Sigmoid colon (tissue), 6 donors: ENCODE measurements at regions not wholly inside any gene's neighbourhood (a gene's known extent, or its start where the extent isn't known, plus 50 kb on each side); places are given as distances from the start of the nearest gene placed in this dataset.
"Not testable (repeated sequence)": the region's sequence is repeated elsewhere in the genome, so short reads cannot be mapped to it uniquely, and the experiment has no call there.

ENCODE experiments used
- DNase-seq: peaks from one replicate; pipeline ENCODE4 v3.0.0-alpha.2; 2019
- H3K27ac ChIP-seq, 4 donors: fragments of 200-600 bp; sonication (generic); one replicate each; pipeline ENCODE4 v1.5.1; 2016 to 2019; ENCODE audit warnings: mild to moderate bottlenecking in 1 of 4
- H3K27me3 ChIP-seq, 3 donors: fragments of 200-600 bp; sonication (generic); one replicate each; pipeline ENCODE4 v1.5.1; 2019; ENCODE audit warnings: mild to moderate bottlenecking in 1 of 3
- H3K36me3 ChIP-seq, 4 donors: fragments of 200-600 bp; sonication (generic); one replicate each; pipeline ENCODE4 v1.5.1; 2016 to 2019
- H3K4me1 ChIP-seq, 4 donors: fragments of 200-600 bp; sonication (generic); one replicate each; pipeline ENCODE4 v1.5.1; 2017 to 2019
- H3K4me3 ChIP-seq, 4 donors: fragments of 200-600 bp; sonication (generic); one replicate each; pipeline ENCODE4 v1.5.1; 2017 to 2019; ENCODE audit warnings: mild to moderate bottlenecking in 2 of 4, moderate library complexity in 1 of 4
- H3K9me3 ChIP-seq, 4 donors: fragments of 200-600 bp in 3 of 4; sonication (generic) in 3 of 4; one replicate each; pipeline versions ENCODE4 v1.5.1 to v1.6.1; 2013 to 2019
- EP300 ChIP-seq, 4 donors: sonication (generic); formaldehyde crosslinking; IDR thresholded peaks; one replicate each; pipeline ENCODE4 v1.6.1; 2017; ENCODE audit warnings: antibody characterized with exemption in 4 of 4
- POLR2A ChIP-seq, 2 donors: fragments of 450-650 bp; IDR thresholded peaks; one replicate each; pipeline ENCODE4 v1.6.1; 2016; ENCODE audit warnings: antibody characterized with exemption in 2 of 2, mild to moderate bottlenecking in 2 of 2, moderate library complexity in 2 of 2
- POLR2AphosphoS5 ChIP-seq, 4 donors: sonication (generic); formaldehyde crosslinking; IDR thresholded peaks; one replicate each; pipeline ENCODE4 v1.6.1; 2017; ENCODE audit warnings: antibody characterized with exemption in 4 of 4
- WGBS, 2 donors: extraction: QIAGEN DNeasy Blood & Tissue Kit; methylation state at CpG; one replicate each; pipeline ENCODE4 v1.1.7; 2013; 5-methylcytosine and 5-hydroxymethylcytosine counted together
- intact Hi-C: fragments of 100-400 bp; cut with DNase I; formaldehyde crosslinking; loops from one replicate; pipeline ENCODE4 v1.15.1; 2023
- TF ChIP-seq, protein P1 (sequence below), 4 experiments: fragments of 450-650 bp in 3 of 4; fragments of 200-600 bp in 1 of 4; IDR thresholded peaks; one replicate each; pipeline ENCODE4 v1.5.1; 2016 to 2019; ENCODE audit warnings: antibody characterized with exemption in 4 of 4, mild to moderate bottlenecking in 3 of 4, moderate library complexity in 2 of 4
- donor health status: healthy with polysubstance abuse.
- donor health status: healthy.

- no peaks in the 10 kb centered on the region for H3K36me3 ChIP-seq
- no peak for DNase-seq
- TF ChIP-seq, protein P1, sequence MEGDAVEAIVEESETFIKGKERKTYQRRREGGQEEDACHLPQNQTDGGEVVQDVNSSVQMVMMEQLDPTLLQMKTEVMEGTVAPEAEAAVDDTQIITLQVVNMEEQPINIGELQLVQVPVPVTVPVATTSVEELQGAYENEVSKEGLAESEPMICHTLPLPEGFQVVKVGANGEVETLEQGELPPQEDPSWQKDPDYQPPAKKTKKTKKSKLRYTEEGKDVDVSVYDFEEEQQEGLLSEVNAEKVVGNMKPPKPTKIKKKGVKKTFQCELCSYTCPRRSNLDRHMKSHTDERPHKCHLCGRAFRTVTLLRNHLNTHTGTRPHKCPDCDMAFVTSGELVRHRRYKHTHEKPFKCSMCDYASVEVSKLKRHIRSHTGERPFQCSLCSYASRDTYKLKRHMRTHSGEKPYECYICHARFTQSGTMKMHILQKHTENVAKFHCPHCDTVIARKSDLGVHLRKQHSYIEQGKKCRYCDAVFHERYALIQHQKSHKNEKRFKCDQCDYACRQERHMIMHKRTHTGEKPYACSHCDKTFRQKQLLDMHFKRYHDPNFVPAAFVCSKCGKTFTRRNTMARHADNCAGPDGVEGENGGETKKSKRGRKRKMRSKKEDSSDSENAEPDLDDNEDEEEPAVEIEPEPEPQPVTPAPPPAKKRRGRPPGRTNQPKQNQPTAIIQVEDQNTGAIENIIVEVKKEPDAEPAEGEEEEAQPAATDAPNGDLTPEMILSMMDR (IDR thresholded peaks at IDR 0.05), result no peak
- TF ChIP-seq EP300 (IDR thresholded peaks at IDR 0.05), result no peak
- TF ChIP-seq POLR2A (IDR thresholded peaks at IDR 0.05), result no peak
- no peak for TF ChIP-seq POLR2AphosphoS5 (IDR thresholded peaks at IDR 0.05)
- intact Hi-C loops, result no loop called here
- no peaks in the 10 kb centered on the region for H3K4me1 ChIP-seq
- H3K27ac ChIP-seq, result no peak overlapping the region
- no peaks in the 10 kb centered on the region for H3K27me3 ChIP-seq
- H3K4me3 ChIP-seq, result no peak overlapping the region
- no peaks in the 10 kb centered on the region for H3K9me3 ChIP-seq
Observed at GRCh38 chr4:165805406-165805805, 67.6 kb upstream of the TLL1 start.

DNA sequence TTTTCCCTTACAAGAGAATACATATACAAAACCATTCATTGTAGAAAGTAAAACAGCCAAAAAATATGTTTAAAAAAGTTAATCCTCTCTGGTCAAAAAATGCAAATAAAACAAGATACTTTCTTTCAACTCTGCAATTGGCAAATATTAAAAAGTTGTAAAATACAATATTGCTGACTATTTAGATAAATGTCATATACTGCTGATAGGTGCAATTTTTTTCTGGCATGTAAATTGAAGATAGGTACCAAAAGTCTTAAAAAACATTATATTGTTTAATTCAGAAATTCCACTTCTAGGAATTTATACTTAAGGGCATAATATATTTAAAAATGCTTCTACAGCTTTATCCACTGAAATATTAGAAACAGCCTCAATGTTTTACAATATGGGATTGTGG lies 66.4 kb upstream of the TLL1 start:
- H3K4me1 ChIP-seq, result peaks cover 0 to 3% (median 0%) of the 10 kb centered on the region in 4 donors
- no peaks in the 10 kb centered on the region for H3K36me3 ChIP-seq
- no peak overlapping the region for H3K4me3 ChIP-seq
- no peak overlapping the region for H3K27ac ChIP-seq
- H3K27me3 ChIP-seq, result no peaks in the 10 kb centered on the region
- no peaks in the 10 kb centered on the region for H3K9me3 ChIP-seq
- DNase-seq, result no peak
- intact Hi-C loops, result no loop called here
- no peak for TF ChIP-seq POLR2A (IDR thresholded peaks at IDR 0.05)
- no peak for TF ChIP-seq POLR2AphosphoS5 (IDR thresholded peaks at IDR 0.05)
- TF ChIP-seq, protein P1 (IDR thresholded peaks at IDR 0.05), result no peak

GRCh38 chr4:165810726-165811125 lies 62.3 kb upstream of the TLL1 start:
- TF ChIP-seq POLR2A (IDR thresholded peaks at IDR 0.05) (no peak), EP300 (IDR thresholded peaks at IDR 0.05) (no peak), POLR2AphosphoS5 (IDR thresholded peaks at IDR 0.05) (no peak)
- TF ChIP-seq, protein P1 (IDR thresholded peaks at IDR 0.05), result no peak

DNA sequence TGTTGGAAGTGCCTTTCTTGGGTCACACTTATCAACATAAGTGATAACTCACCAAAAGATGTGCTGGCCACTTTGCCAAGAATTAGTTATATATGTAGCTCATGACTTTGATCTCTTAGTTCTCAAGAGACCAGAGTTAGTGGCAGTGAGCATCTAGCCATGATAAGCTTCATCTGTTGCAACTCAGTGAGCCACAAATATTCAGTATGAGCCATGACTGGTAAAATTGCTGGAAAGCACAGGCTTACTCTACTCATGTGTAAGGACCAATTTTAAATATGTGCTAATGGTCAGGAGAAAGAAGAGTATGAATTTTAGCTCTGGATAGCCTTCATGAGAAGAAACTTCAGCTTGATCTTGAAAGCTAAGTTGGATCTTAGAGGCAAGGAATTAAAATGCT lies 59.4 kb upstream of the TLL1 start:
- Histone ChIP-seq H3K4me1 (peaks cover 0 to 19% (median 10%) of the 10 kb centered on the region in 4 donors), H3K27me3 (no peaks in the 10 kb centered on the region), H3K36me3 (no peaks in the 10 kb centered on the region), H3K9me3 (no peaks in the 10 kb centered on the region), H3K27ac (peak overlapping the region in 1 of 4 donors; percentile 43), H3K4me3 (no peak overlapping the region)
- intact Hi-C loops, result no loop called here
- DNase-seq, result no peak
- TF ChIP-seq, protein P1 (IDR thresholded peaks at IDR 0.05), result no peak
- TF ChIP-seq POLR2AphosphoS5 (IDR thresholded peaks at IDR 0.05), result no peak
- TF ChIP-seq EP300 (IDR thresholded peaks at IDR 0.05), result no peak
- no peak for TF ChIP-seq POLR2A (IDR thresholded peaks at IDR 0.05)

More at GRCh38 chr4:165810726-165811125, 62.3 kb upstream of the TLL1 start:
- WGBS, 2 donors, result 80 to 83% methylated on average over 2 of the region's 2 CpGs
- DNase-seq, result no peak
- H3K27me3 ChIP-seq, result no peaks in the 10 kb centered on the region
- H3K27ac ChIP-seq, result no peak overlapping the region
- H3K4me3 ChIP-seq, result no peak overlapping the region
- H3K4me1 ChIP-seq, result peaks cover 0 to 19% (median 10%) of the 10 kb centered on the region in 4 donors
- no peaks in the 10 kb centered on the region for H3K36me3 ChIP-seq
- intact Hi-C loops, result no loop called here
- H3K9me3 ChIP-seq, result no peaks in the 10 kb centered on the region

DNA sequence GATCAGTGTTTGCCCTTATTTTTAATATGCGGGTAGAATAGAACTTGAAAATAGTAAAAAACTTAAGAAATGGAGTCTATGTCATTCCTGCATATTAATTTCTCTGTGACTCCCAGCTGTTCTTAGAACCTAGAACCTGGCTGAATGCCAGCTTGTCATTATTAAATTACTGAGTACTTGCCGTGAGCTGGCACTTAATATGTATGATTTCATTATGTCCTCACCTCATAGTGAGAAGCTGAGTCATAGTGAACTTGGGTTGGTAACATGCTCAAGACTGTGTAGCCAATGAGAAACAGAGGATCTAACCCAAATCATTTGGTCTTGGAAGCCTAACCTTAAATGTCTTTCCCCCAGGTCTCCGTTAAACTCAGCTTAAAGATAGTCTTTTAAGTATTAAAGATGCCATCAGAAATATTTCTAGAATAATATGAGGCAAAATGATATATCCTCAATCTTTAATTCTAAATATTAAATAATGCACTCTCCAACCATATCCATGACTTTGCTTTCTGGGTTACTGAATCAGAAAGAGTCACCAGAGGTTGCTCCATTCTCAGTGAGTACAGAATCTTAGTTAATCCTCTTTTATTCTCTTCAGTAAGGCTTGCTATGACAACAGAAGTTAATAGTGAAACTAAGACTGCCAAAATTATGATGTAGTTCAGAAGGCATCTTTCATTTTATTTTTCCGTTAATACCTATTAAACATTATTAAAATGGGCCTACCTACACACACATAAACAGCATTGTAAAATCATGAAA lies 58.6 kb upstream of the TLL1 start:
- Histone ChIP-seq H3K27ac (peak overlapping the region in 1 of 4 donors; percentile 43), H3K4me1 (peaks cover 0 to 19% (median 10%) of the 10 kb centered on the region in 4 donors), H3K27me3 (no peaks in the 10 kb centered on the region), H3K9me3 (no peaks in the 10 kb centered on the region), H3K4me3 (no peak overlapping the region), H3K36me3 (no peaks in the 10 kb centered on the region)
- TF ChIP-seq POLR2A (IDR thresholded peaks at IDR 0.05), result no peak
- no peak for TF ChIP-seq EP300 (IDR thresholded peaks at IDR 0.05)
- TF ChIP-seq POLR2AphosphoS5 (IDR thresholded peaks at IDR 0.05), result peak in 2 of 4 donors; percentile 27 to 35
- no peak for DNase-seq
- 80 to 81% methylated on average over 4 of the region's 4 CpGs for WGBS, 2 donors
- intact Hi-C loops, result no loop called here

GRCh38 chr4:165819126-165819525 lies 53.9 kb upstream of the TLL1 start:
- 88 to 94% methylated on average over 6 of the region's 6 CpGs for WGBS, 2 donors
- H3K36me3 ChIP-seq, result not testable (repeated sequence)

More at GRCh38 chr4:165819126-165819525, 53.9 kb upstream of the TLL1 start:
- DNase-seq, H3K4me1 ChIP-seq, H3K9me3 ChIP-seq, intact Hi-C loops, H3K4me3 ChIP-seq, H3K27me3 ChIP-seq, H3K27ac ChIP-seq: not testable (repeated sequence)
